ENCODE measurements at regions not wholly inside any gene's neighbourhood (a gene's known extent, or its start where the extent isn't known, plus 50 kb on each side); places are given as distances from the start of the nearest gene placed in this dataset.

DNA sequence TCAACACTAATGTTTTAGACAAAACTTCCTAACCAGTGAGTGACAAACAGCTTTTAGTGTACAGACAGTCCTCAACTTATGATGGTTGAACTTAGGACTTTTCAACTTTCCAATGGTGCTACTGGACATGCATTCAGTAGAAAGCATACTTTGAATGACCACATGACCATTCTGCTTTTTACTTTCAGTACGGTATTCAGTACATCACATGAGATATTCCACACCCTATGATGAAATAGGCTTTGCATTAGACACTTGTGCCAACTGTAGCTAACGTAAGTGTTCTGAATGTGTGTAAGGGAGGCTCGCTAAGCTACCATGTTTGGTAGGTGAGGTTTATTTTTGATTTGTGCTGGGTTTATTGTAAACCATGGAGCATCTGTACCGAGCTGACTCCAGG, 113.7 kb downstream of the WNT7A start:
- H3K36me3 ChIP-seq (ENCODE audit: insufficient read depth, low read length), result no peaks in the 10 kb centered on the region
- H3K9ac ChIP-seq (ENCODE audit: low read depth, low read length), result no peak overlapping the region
- no peak overlapping the region for H3K27ac ChIP-seq (ENCODE audit: low read depth, low read length)
- H3K9me3 ChIP-seq (ENCODE audit: insufficient read depth, low read depth, low read length), result no peaks in the 10 kb centered on the region
- no peaks in the 10 kb centered on the region for H3K27me3 ChIP-seq (ENCODE audit: insufficient read depth, low read length)
- no peak overlapping the region for H3K4me3 ChIP-seq (ENCODE audit: low read length)
- 69% methylated on average over 4 of the region's 4 CpGs for WGBS
- H3K4me1 ChIP-seq (ENCODE audit: insufficient read depth, low read length), result peaks cover 12% of the 10 kb centered on the region

DNA sequence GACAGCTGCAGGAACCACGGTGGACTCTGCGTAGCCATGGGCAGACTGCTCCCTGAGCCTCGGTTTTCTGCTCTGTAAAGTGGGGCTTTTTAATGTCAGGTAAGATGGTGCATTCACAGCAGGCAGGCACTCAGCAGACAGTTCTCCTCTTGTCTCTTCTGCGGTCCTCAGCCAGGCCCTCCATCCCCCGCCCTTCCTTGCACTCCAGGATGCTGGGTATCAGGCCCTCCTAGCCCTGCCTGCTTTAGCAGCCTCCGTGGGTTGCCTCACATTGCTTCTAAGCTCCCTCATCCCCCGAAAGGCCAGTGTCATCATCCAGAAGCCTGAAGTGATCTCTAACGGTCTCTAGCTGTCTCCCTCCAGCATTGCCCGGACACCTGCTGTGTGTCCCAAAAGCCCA, 115.7 kb downstream of the WNT7A start:
- Histone ChIP-seq H3K9me3 (ENCODE audit: insufficient read depth, low read depth, low read length) (no peaks in the 10 kb centered on the region), H3K36me3 (ENCODE audit: insufficient read depth, low read length) (no peaks in the 10 kb centered on the region), H3K4me1 (ENCODE audit: insufficient read depth, low read length) (no peaks in the 10 kb centered on the region), H3K9ac (ENCODE audit: low read depth, low read length) (no peak overlapping the region), H3K4me3 (ENCODE audit: low read length) (no peak overlapping the region), H3K27me3 (ENCODE audit: insufficient read depth, low read length) (no peaks in the 10 kb centered on the region), H3K27ac (ENCODE audit: low read depth, low read length) (no peak overlapping the region)
- 81% methylated on average over 9 of the region's 9 CpGs for WGBS

DNA sequence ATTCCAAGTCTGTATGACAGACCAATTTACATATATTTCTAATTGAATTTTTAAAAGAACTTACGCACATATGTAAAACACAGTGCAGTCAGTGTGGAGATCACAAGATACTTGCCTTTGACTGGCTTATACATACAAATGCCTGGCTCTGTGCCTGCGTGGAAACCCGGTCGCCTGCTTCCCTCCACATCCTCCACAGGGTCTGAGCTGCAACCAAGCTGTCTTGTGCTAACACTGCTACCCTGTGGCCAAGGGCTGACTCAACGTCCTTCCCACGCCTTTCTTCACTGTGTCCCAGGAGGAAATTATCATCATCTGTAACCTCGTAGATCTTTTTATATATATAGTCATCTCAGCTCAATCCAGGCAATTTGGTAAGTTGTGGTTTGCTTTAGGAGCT, 117.0 kb downstream of the WNT7A start:
- 87% methylated on average over 7 of the region's 7 CpGs for WGBS
- H3K9me3 ChIP-seq (ENCODE audit: insufficient read depth, low read depth, low read length), result no peaks in the 10 kb centered on the region

GRCh38 chr3:13750731-13751130, 129.1 kb downstream of the WNT7A start:
- H3K9ac ChIP-seq (ENCODE audit: low read depth, low read length), result no peak overlapping the region
- peaks cover 14% of the 10 kb centered on the region; the same call in 1 of the 2 replicates for H3K9me3 ChIP-seq (ENCODE audit: insufficient read depth, low read depth, low read length)
- H3K36me3 ChIP-seq (ENCODE audit: insufficient read depth, low read length), result no peaks in the 10 kb centered on the region
- no peak overlapping the region for H3K4me3 ChIP-seq (ENCODE audit: low read length)
- no peaks in the 10 kb centered on the region for H3K27me3 ChIP-seq (ENCODE audit: insufficient read depth, low read length)
- 88% methylated on average over 1 of the region's 1 CpG for WGBS
- no peaks in the 10 kb centered on the region for H3K4me1 ChIP-seq (ENCODE audit: insufficient read depth, low read length)
- no peak overlapping the region for H3K27ac ChIP-seq (ENCODE audit: low read depth, low read length)

More for the DNA sequence above, 117.0 kb downstream of the WNT7A start:
- Histone ChIP-seq H3K27me3 (ENCODE audit: insufficient read depth, low read length) (no peaks in the 10 kb centered on the region), H3K4me3 (ENCODE audit: low read length) (no peak overlapping the region), H3K27ac (ENCODE audit: low read depth, low read length) (no peak overlapping the region), H3K36me3 (ENCODE audit: insufficient read depth, low read length) (no peaks in the 10 kb centered on the region), H3K9ac (ENCODE audit: low read depth, low read length) (no peak overlapping the region), H3K4me1 (ENCODE audit: insufficient read depth, low read length) (no peaks in the 10 kb centered on the region)

DNA sequence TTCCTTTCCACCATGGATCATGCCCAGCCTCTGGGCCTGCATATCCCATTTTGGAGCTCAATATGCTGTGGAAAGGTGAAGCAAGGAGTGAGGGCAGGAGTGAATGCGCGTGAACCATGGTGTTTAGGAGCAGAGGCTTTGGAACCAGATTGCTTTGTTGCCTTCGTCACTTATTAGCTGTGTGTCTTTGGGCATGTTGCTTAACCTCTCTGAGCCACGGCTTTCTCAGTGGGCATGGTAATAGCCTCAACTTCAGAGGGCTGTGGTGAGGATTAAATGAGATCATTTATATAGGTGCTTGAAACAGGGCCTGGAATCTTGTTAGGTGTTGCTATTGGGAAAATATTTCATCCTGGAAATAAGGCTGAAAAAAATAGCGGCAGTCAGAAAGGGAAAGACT, 129.7 kb downstream of the WNT7A start:
- WGBS, result 93% methylated on average over 5 of the region's 5 CpGs
- no peak overlapping the region for H3K9ac ChIP-seq (ENCODE audit: low read depth, low read length)
- no peak overlapping the region for H3K4me3 ChIP-seq (ENCODE audit: low read length)
- no peaks in the 10 kb centered on the region for H3K36me3 ChIP-seq (ENCODE audit: insufficient read depth, low read length)
- H3K27ac ChIP-seq (ENCODE audit: low read depth, low read length), result no peak overlapping the region
- H3K4me1 ChIP-seq (ENCODE audit: insufficient read depth, low read length), result no peaks in the 10 kb centered on the region
- peaks cover 9% of the 10 kb centered on the region; the same call in 1 of the 2 replicates for H3K9me3 ChIP-seq (ENCODE audit: insufficient read depth, low read depth, low read length)
- H3K27me3 ChIP-seq (ENCODE audit: insufficient read depth, low read length), result no peaks in the 10 kb centered on the region

- H3K9ac ChIP-seq (ENCODE audit: low read depth, low read length), result no peak overlapping the region
- WGBS, result 94% methylated on average over 14 of the region's 14 CpGs
- H3K4me1 ChIP-seq (ENCODE audit: insufficient read depth, low read length), result no peaks in the 10 kb centered on the region
- no peaks in the 10 kb centered on the region for H3K9me3 ChIP-seq (ENCODE audit: insufficient read depth, low read depth, low read length)
- H3K27me3 ChIP-seq (ENCODE audit: insufficient read depth, low read length), result no peaks in the 10 kb centered on the region
- H3K4me3 ChIP-seq (ENCODE audit: low read length), result no peak overlapping the region
- no peaks in the 10 kb centered on the region for H3K36me3 ChIP-seq (ENCODE audit: insufficient read depth, low read length)
- no peak overlapping the region for H3K27ac ChIP-seq (ENCODE audit: low read depth, low read length)
Observed at GRCh38 chr3:13749063-13749764, 130.7 kb downstream of the WNT7A start.

- Histone ChIP-seq H3K27ac (ENCODE audit: low read depth, low read length) (no peak overlapping the region), H3K36me3 (ENCODE audit: insufficient read depth, low read length) (no peaks in the 10 kb centered on the region), H3K4me1 (ENCODE audit: insufficient read depth, low read length) (no peaks in the 10 kb centered on the region), H3K27me3 (ENCODE audit: insufficient read depth, low read length) (no peaks in the 10 kb centered on the region), H3K9me3 (ENCODE audit: insufficient read depth, low read depth, low read length) (no peaks in the 10 kb centered on the region; the same call in 1 of the 2 replicates), H3K4me3 (ENCODE audit: low read length) (no peak overlapping the region), H3K9ac (ENCODE audit: low read depth, low read length) (no peak overlapping the region)
- 89% methylated on average over 17 of the region's 17 CpGs for WGBS
Observed at GRCh38 chr3:13748276-13748879, 131.5 kb downstream of the WNT7A start.

- no peaks in the 10 kb centered on the region for H3K27me3 ChIP-seq (ENCODE audit: insufficient read depth, low read length)
- 91% methylated on average over 5 of the region's 5 CpGs for WGBS
- H3K4me1 ChIP-seq (ENCODE audit: insufficient read depth, low read length), result no peaks in the 10 kb centered on the region
Observed at GRCh38 chr3:13747627-13748026, 132.2 kb downstream of the WNT7A start.

GRCh38 chr3:13746385-13746784, 133.5 kb downstream of the WNT7A start:
- Histone ChIP-seq H3K4me1 (ENCODE audit: insufficient read depth, low read length) (no peaks in the 10 kb centered on the region), H3K36me3 (ENCODE audit: insufficient read depth, low read length) (no peaks in the 10 kb centered on the region), H3K9me3 (ENCODE audit: insufficient read depth, low read depth, low read length) (peaks cover 9% of the 10 kb centered on the region; the same call in 1 of the 2 replicates), H3K9ac (ENCODE audit: low read depth, low read length) (no peak overlapping the region), H3K27me3 (ENCODE audit: insufficient read depth, low read length) (no peaks in the 10 kb centered on the region), H3K27ac (ENCODE audit: low read depth, low read length) (no peak overlapping the region), H3K4me3 (ENCODE audit: low read length) (no peak overlapping the region)
- WGBS, result 90% methylated on average over 7 of the region's 7 CpGs

More at GRCh38 chr3:13747627-13748026, 132.2 kb downstream of the WNT7A start:
- no peak overlapping the region for H3K27ac ChIP-seq (ENCODE audit: low read depth, low read length)
- no peaks in the 10 kb centered on the region for H3K36me3 ChIP-seq (ENCODE audit: insufficient read depth, low read length)
- no peaks in the 10 kb centered on the region; the same call in 1 of the 2 replicates for H3K9me3 ChIP-seq (ENCODE audit: insufficient read depth, low read depth, low read length)
- H3K4me3 ChIP-seq (ENCODE audit: low read length), result no peak overlapping the region
- H3K9ac ChIP-seq (ENCODE audit: low read depth, low read length), result no peak overlapping the region

- H3K9me3 ChIP-seq (ENCODE audit: insufficient read depth, low read depth, low read length), result peaks cover 9% of the 10 kb centered on the region; the same call in 1 of the 2 replicates
- H3K36me3 ChIP-seq (ENCODE audit: insufficient read depth, low read length), result no peaks in the 10 kb centered on the region
- H3K27ac ChIP-seq (ENCODE audit: low read depth, low read length), result no peak overlapping the region
- H3K9ac ChIP-seq (ENCODE audit: low read depth, low read length), result no peak overlapping the region
- no peaks in the 10 kb centered on the region for H3K27me3 ChIP-seq (ENCODE audit: insufficient read depth, low read length)
- WGBS, result 98% methylated on average over 4 of the region's 9 CpGs
- no peaks in the 10 kb centered on the region for H3K4me1 ChIP-seq (ENCODE audit: insufficient read depth, low read length)
- H3K4me3 ChIP-seq (ENCODE audit: low read length), result no peak overlapping the region
Observed at GRCh38 chr3:13745636-13746035, 134.2 kb downstream of the WNT7A start.

DNA sequence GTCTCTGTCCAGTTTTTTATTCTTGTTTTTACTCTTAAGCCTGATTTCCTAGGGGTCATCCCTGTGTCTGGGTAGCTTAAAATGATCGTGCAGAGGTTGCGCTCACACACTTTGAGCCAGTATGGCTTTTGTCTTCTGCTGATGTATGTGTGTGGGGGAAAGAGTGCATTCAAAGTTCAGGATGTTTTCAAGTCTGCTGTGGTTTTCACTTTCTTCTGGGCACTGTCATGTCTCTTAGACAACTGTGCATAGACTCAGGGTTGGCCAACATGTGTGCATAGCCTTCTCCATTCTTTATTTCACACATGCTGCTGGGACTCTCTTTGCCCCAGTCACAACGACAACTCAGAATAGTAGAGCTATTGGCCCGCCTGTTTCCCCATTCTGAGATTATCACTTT, 139.1 kb downstream of the WNT7A start:
- H3K27ac ChIP-seq (ENCODE audit: low read depth, low read length), result no peak overlapping the region
- no peaks in the 10 kb centered on the region for H3K27me3 ChIP-seq (ENCODE audit: insufficient read depth, low read length)
- H3K4me1 ChIP-seq (ENCODE audit: insufficient read depth, low read length), result no peaks in the 10 kb centered on the region
- H3K9ac ChIP-seq (ENCODE audit: low read depth, low read length), result no peak overlapping the region
- whole genome bisulfite sequencing, result 95% methylated on average over 4 of the region's 4 CpGs
- no peak overlapping the region for H3K4me3 ChIP-seq (ENCODE audit: low read length)
- H3K36me3 ChIP-seq (ENCODE audit: insufficient read depth, low read length), result no peaks in the 10 kb centered on the region
- H3K9me3 ChIP-seq (ENCODE audit: insufficient read depth, low read depth, low read length), result peaks cover 15% of the 10 kb centered on the region; the same call in 1 of the 2 replicates

Measured in HUES64 (cell line).